Activated CD4-positive, alpha-beta T cell treated with anti-CD3 and anti-CD28 coated beads for 4 hours (primary cell): ENCODE measurements at regions not wholly inside any gene's neighbourhood (a gene's known extent, or its start where the extent isn't known, plus 50 kb on each side); places are given as distances from the start of the nearest gene placed in this dataset.

ENCODE experiments used
- DNase-seq, 2 donors: peaks; one replicate each; pipeline ENCODE4 v3.0.0-alpha.2; 2020

- DNase-seq, result no peak
Observed at GRCh38 chr18:45548614-45549013, 66.7 kb upstream of the SLC14A2 start.

GRCh38 chr18:45549290-45549689, 66.0 kb upstream of the SLC14A2 start:
- no peak for DNase-seq

GRCh38 chr18:45551142-45551815, 64.0 kb upstream of the SLC14A2 start:
- DNase-seq, result no peak

- DNase-seq, result no peak
Observed at GRCh38 chr18:45553723-45554388, 61.4 kb upstream of the SLC14A2 start.

GRCh38 chr18:45554389-45554737, 60.9 kb upstream of the SLC14A2 start:
- DNase-seq, result no peak

- DNase-seq, result no peak
Observed at GRCh38 chr18:45556222-45556621, 59.1 kb upstream of the SLC14A2 start.

- no peak for DNase-seq
Observed at GRCh38 chr18:45557287-45557686, 58.0 kb upstream of the SLC14A2 start.

- DNase-seq, result no peak
Observed at GRCh38 chr18:45557779-45558178, 57.5 kb upstream of the SLC14A2 start.

- DNase-seq, result no peak
Observed at GRCh38 chr18:45559258-45559657, 56.0 kb upstream of the SLC14A2 start.

- no peak for DNase-seq
Observed at GRCh38 chr18:45560870-45561269, 54.4 kb upstream of the SLC14A2 start.

GRCh38 chr18:45562567-45563479, 52.5 kb upstream of the SLC14A2 start:
- DNase-seq, result no peak

- DNase-seq, result no peak
Observed at GRCh38 chr18:45565280-45565970, 49.9 kb upstream of the SLC14A2 start.
